SH-SY5Y (cell line): ENCODE measurements at regions not wholly inside any gene's neighbourhood (a gene's known extent, or its start where the extent isn't known, plus 50 kb on each side); places are given as distances from the start of the nearest gene placed in this dataset.

Experiments used
- GATA2 ChIP-seq: IDR thresholded peaks from 2 replicates; pipeline ENCODE4 v1.6.1; 2011; ENCODE audit warnings: mild to moderate bottlenecking, low read depth, low read length
- GATA3 ChIP-seq: IDR thresholded peaks from 2 replicates; pipeline ENCODE4 v1.6.1; 2011; ENCODE audit warnings: low read depth, mild to moderate bottlenecking, low read length, moderate library complexity

DNA sequence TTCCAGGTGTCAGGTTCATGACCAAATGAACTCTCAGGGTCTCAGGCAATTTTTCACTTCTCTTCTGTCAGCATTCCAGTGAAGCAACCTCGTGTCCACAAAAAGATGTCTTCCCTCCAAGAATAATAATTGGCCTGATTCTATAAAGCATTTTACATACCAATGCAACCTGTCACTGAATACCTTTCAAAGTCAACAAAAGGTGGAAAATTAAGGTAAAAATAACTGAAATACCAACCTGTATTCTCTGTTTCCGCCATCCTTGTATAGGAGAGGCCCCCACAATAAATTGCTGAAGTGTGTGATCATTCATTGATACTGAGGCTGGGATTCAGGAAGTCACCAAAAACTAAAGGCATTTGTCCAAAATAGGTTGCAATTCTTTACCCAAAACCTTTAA is 77.4 kb upstream of the TMEM45B start:
- no peak for TF ChIP-seq GATA3
- no peak for TF ChIP-seq GATA2

DNA sequence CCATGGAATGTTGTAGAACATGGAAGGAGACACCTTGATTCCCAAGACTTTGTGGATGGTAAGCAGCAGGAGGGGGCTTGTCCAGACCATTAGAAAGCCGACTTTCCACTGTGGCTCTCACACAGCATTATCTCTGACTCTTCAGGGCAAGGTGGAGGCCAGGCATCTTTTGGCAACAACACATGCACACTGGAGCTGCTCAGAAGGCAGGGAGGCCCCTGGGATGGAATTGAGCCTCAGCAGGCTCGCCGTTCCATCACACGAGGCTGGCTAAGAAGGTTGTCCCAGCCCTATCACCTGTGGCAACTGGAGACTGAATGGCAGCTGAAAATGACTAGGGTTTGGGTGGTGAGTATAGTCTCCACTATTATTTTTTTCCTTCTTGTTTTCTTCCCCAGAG is 76.3 kb upstream of the TMEM45B start:
- TF ChIP-seq GATA3 = no peak
- no peak for TF ChIP-seq GATA2

DNA sequence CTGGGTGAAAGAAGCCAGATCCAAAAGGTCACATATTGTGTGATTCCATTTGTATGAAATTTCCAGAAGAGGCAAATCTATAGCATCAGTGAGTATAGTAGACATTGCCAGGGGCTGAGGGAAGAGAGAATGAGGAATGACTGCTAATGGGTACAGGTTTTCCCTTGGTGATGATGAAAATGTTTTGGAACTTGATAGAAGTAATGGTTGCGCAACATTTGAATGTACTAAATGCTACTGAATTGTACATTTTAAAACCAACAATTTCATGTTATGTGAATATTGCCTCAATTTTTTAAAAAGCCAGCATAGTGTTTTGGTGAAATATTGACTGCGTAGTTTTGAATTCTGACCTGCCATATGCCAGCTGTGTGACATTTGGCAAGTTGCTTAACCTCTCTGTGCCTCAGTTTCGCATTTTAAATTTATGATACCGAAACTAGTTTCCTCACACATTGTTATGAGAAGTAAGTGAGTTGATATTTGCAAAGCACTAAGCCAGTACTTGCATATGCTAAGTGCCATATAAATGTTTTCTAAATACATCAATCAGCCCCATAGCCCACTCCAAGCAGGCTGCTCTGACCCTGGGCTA is 75.4 kb upstream of the TMEM45B start:
- TF ChIP-seq GATA3 (no peak), GATA2 (no peak)

DNA sequence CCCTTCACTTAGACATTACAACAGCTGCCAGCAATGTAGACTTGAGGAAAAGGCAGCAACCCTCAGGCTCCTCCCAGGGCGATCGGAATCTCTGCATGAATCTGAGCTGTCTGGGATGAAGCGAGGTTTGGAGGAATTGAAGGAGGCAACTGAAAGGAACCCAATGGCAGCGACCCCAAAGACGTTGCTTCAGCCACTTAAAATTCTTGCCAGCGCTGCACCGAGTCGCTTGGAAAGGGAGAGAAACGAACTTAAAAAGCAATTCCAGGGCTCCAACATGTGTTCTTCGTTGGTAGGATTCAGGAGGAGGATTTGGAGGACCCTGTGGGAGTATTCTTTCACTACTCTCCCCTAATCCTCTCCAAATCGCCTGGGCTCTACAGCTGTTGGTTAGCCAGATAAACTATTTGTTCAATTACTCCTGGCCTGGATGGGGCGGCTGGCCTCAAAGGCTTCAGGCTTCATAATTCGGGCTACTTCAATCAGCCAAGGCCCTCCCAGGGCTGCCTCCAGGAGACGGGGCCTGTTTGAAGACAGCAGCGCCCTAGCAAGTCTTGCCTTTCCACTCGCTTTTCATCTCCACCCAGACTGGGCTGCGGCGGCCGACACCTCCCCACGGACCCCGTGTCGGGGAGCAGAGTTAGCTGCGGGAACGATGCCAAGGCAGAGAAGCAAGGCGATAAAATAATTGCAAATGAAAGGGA is 72.4 kb upstream of the TMEM45B start:
- TF ChIP-seq GATA2 (no peak), GATA3 (no peak)

DNA sequence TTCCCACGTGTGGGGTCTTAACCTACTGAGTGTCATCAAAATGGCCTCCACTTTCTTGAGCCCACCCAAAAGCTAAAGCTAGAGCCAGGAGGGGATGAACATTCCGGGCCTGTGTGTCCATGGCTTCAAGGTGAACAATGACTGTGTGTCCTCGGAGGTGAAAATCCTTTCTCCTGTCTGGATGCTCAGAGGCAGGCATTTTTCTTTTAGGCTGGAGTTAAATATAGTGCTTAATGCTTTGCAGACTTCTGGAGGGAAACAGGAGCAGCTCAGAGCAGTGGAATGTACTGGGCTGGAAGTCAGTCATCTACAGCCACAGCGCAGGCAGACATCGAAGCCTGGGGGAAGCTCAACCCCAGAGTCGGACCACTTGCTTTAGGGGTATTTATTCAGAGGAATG is 68.6 kb upstream of the TMEM45B start:
- TF ChIP-seq GATA3 (no peak), GATA2 (no peak)

DNA sequence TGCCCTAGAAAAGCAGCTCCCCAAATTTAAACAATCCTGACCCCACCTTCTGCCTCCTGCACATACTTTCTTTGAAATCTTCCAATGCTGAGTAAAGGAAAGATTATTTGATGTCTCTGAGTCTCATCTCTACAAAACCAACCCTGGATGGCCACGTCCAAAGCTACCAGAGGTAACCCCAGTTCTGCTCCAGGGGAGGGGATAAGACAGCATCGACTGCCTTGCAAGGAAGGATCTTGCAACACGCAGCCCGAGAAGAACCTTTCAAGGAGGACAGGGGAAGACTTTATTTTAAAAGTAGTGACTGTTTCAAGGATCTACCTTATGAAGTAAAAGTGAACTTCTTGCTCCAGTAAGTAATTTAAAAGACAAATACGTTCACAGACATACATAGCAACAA is 66.5 kb upstream of the TMEM45B start:
- no peak for TF ChIP-seq GATA3
- no peak for TF ChIP-seq GATA2

DNA sequence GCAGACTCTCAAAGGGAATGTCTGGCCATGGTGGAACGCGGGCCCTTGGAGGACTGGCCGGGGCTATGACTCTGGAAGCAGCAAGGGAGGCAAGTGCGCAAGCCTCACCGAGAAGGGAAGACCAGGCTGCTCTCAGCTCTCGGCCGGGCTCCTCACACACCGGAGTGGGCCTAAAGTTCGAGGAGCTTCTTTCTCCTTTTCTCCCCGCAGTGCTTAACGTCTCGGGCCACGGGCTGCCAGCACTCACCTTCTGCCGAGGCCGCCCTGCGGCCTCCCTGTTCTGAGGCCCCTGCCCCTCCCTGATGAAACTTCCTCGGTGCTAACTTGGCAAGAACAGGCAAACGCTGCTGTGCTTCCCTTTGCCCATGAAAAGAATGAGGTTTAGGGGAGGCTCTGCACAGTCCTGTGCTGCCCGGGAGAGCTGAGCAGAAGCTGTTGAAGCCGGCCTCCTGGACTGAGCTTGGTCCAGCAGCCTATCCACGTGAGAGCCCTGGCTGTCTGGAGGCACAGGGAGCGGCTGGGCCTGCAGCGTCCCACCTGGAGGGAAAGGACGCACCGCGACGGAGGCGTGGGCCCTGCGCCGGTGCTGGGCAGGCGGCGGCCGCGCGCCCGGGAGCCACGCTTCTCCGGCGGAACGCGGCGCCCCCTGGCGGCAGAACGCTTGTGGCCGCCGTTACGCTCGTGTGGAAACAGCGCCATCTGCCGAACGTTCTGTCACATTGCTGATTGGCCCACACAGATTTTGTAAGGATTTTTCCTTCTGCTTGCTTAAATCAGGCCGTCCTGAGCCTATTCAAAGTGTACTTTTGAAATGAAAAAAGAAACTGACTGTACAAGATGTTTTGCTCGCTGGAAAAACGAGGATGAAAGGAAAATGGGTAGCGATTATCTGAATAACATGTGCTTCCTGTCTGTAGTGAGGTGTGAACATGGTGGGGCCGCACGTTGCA is 65.0 kb upstream of the TMEM45B start:
- no peak for TF ChIP-seq GATA3
- TF ChIP-seq GATA2 = no peak

DNA sequence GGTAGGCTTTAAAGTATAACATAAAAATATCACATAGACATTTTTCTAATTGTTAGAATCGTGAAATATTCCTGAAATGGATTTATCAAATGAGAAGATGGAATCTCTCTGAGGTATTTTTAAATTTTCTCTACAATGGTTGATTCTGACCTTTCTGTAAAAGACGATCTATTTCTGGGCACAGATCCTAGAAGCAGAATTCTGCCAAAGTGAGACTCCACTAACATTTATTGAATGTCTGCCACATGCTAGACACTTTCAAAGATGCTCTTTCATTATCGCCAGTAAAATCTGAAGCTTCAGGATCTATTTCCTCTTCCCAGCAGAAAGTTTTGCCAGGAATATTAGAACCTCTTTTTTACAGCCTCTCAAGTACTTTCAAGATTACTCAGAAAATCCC is 64.1 kb upstream of the TMEM45B start:
- TF ChIP-seq GATA2 = no peak
- TF ChIP-seq GATA3 = no peak
